Mesenchymal stem cell (in vitro differentiated cells and primary cell): ENCODE measurements at regions not wholly inside any gene's neighbourhood (a gene's known extent, or its start where the extent isn't known, plus 50 kb on each side); places are given as distances from the start of the nearest gene placed in this dataset.

ENCODE experiments used
- DNase-seq: peaks from one replicate; pipeline ENCODE4 v3.0.0-alpha.2; 2013
- H2AFZ ChIP-seq: one replicate; pipeline ENCODE4 v1.6.1; 2013; ENCODE audit warnings: low read depth, mild to moderate bottlenecking, control low read depth, inconsistent platforms, low read length, moderate library complexity
- H2AK5ac ChIP-seq: 2 replicates; pipeline ENCODE4 v1.6.1; 2013; ENCODE audit warnings: low read length, moderate library complexity, mild to moderate bottlenecking, inconsistent platforms; ENCODE audit not compliant: severe bottlenecking
- H2BK120ac ChIP-seq: one replicate; pipeline ENCODE4 v1.6.1; 2013; ENCODE audit warnings: low read depth, mild to moderate bottlenecking, inconsistent platforms, low read length, moderate library complexity
- H2BK12ac ChIP-seq, 2 experiments: one replicate each; pipeline ENCODE4 v1.6.1; 2013; ENCODE audit warnings: inconsistent platforms in 2 of 2, low read length in 2 of 2, mild to moderate bottlenecking in 2 of 2, moderate library complexity in 2 of 2, control low read depth in 1 of 2
- H2BK15ac ChIP-seq: one replicate; pipeline ENCODE4 v1.6.1; 2013; ENCODE audit warnings: mild to moderate bottlenecking, low read depth, inconsistent platforms; ENCODE audit not compliant: poor library complexity, severe bottlenecking
- H2BK5ac ChIP-seq: 2 replicates; pipeline ENCODE4 v1.6.1; 2013; ENCODE audit warnings: low read depth, mild to moderate bottlenecking, low read length, control low read depth, inconsistent platforms; ENCODE audit not compliant: poor library complexity, severe bottlenecking
- H3K14ac ChIP-seq, 2 experiments: one replicate each; pipeline ENCODE4 v1.6.1; 2013; ENCODE audit warnings: inconsistent platforms in 2 of 2, low read length in 2 of 2, control low read depth in 1 of 2, mild to moderate bottlenecking in 1 of 2, moderate library complexity in 1 of 2
- H3K18ac ChIP-seq, 2 experiments: one replicate each; pipeline ENCODE4 v1.6.1; 2013; ENCODE audit warnings: inconsistent platforms in 2 of 2, low read length in 2 of 2, control low read depth in 1 of 2, low read depth in 1 of 2, mild to moderate bottlenecking in 1 of 2
- H3K23ac ChIP-seq, 2 experiments: one replicate each; pipeline ENCODE4 v1.6.1; 2013; ENCODE audit warnings: inconsistent platforms in 2 of 2, low read length in 2 of 2, mild to moderate bottlenecking in 2 of 2, moderate library complexity in 2 of 2, control low read depth in 1 of 2
- H3K27ac ChIP-seq: 2 replicates; pipeline ENCODE4 v1.5.1; 2013; ENCODE audit warnings: mild to moderate bottlenecking, moderate library complexity, low read length, control low read depth, inconsistent platforms; ENCODE audit not compliant: poor library complexity, severe bottlenecking
- H3K27me3 ChIP-seq, 2 experiments: 2 replicates each; pipeline versions ENCODE4 v1.6.1 to v1.7.0; 2013; ENCODE audit warnings: low read length in 2 of 2, mild to moderate bottlenecking in 2 of 2, moderate library complexity in 2 of 2, control low read depth in 1 of 2, inconsistent platforms in 1 of 2; ENCODE audit not compliant: control insufficient read depth in 1 of 2, insufficient read depth in 1 of 2
- H3K36me3 ChIP-seq, 2 experiments: 2 replicates each; pipeline versions ENCODE4 v1.6.1 to v1.7.0; 2013; ENCODE audit warnings: low read length in 2 of 2, control low read depth in 1 of 2, inconsistent platforms in 1 of 2, low read depth in 1 of 2, mild to moderate bottlenecking in 1 of 2; ENCODE audit not compliant: insufficient read depth in 2 of 2, control insufficient read depth in 1 of 2
- H3K4ac ChIP-seq, 2 experiments: one replicate each; pipeline ENCODE4 v1.6.1; 2013; ENCODE audit warnings: inconsistent platforms in 2 of 2, low read length in 2 of 2, mild to moderate bottlenecking in 2 of 2, moderate library complexity in 2 of 2, control low read depth in 1 of 2, low read depth in 1 of 2
- H3K4me1 ChIP-seq: 2 replicates; pipeline ENCODE4 v1.6.1; 2013; ENCODE audit warnings: low read depth, low read length, control low read depth; ENCODE audit not compliant: control insufficient read depth, insufficient read depth
- H3K4me2 ChIP-seq: 2 replicates; pipeline ENCODE4 v1.6.1; 2013; ENCODE audit warnings: low read length, mild to moderate bottlenecking, inconsistent platforms; ENCODE audit not compliant: poor library complexity, severe bottlenecking
- H3K4me3 ChIP-seq, 2 experiments: 2 replicates each; pipeline versions ENCODE4 v1.5.1 to v1.7.0; 2013; ENCODE audit warnings: low read length in 2 of 2, mild to moderate bottlenecking in 2 of 2, control low read depth in 1 of 2, low read depth in 1 of 2; ENCODE audit not compliant: insufficient read depth in 1 of 2
- H3K79me1 ChIP-seq: replicated peaks from 2 replicates; pipeline ENCODE4 v1.6.1; 2013; ENCODE audit warnings: mild to moderate bottlenecking, control low read depth, low read length, inconsistent platforms; ENCODE audit not compliant: poor library complexity, severe bottlenecking
- H3K9ac ChIP-seq: 2 replicates; pipeline ENCODE4 v1.7.0; 2013; ENCODE audit warnings: mild to moderate bottlenecking, low read length, moderate library complexity
- H3K9me3 ChIP-seq: 2 replicates; pipeline ENCODE4 v1.7.0; 2013; ENCODE audit warnings: mild to moderate bottlenecking, low read length; ENCODE audit not compliant: control insufficient read depth
- H4K8ac ChIP-seq: one replicate; pipeline ENCODE4 v1.6.1; 2013; ENCODE audit warnings: inconsistent platforms, mild to moderate bottlenecking, low read length, moderate library complexity
- H4K91ac ChIP-seq: one replicate; pipeline ENCODE4 v1.6.1; 2013; ENCODE audit warnings: mild to moderate bottlenecking, low read length, inconsistent platforms
- WGBS: methylation state at CpG from one replicate; pipeline ENCODE4 v1.1.7; 2013; ENCODE audit warnings: mixed read lengths; 5-methylcytosine and 5-hydroxymethylcytosine counted together

DNA sequence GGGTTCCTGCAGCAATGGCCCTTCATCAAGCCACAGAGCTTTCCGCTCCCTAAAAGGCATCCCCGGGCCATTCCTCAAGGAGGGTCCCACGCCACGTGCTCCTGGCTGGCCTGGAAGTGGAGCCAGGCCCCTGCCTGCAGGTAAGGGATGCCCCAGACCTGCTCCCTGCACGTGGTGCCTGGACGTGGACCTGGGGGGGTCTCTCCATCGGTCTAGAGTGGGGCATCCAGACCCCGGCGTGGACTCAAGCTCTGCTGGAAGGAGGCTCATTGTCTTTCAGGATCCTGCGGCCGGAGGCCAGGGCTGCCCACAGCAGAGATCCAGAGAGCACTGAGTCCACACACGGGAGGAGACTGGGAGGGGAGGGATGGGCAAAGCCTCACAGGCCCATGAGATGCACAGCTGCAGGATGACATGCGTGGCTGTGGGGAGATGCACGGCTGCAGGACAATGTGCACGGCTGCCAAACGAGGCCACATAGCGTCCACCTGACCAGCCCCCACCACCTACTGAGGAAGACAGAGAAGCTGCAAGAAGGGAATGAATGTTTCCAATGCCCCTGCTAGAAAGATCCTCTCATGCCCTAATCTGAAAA is 236.7 kb downstream of the BRD1 start:
- no peak overlapping the region for H3K18ac ChIP-seq
- H2BK120ac ChIP-seq, result no peak overlapping the region
- no peaks in the 10 kb centered on the region for H3K36me3 ChIP-seq
- no peak overlapping the region for H2BK15ac ChIP-seq
- no peak overlapping the region for H2AK5ac ChIP-seq
- no peaks in the 10 kb centered on the region for H3K27me3 ChIP-seq
- H3K14ac ChIP-seq, result no peak overlapping the region
- H2AFZ ChIP-seq, result no peak overlapping the region
- no peak overlapping the region for H4K8ac ChIP-seq
- no peak overlapping the region for H3K4me3 ChIP-seq
- H3K27ac ChIP-seq, result no peak overlapping the region
- H3K4me1 ChIP-seq, result no peaks in the 10 kb centered on the region
- no peak overlapping the region for H2BK12ac ChIP-seq
- no peak overlapping the region for H3K4ac ChIP-seq
- H4K91ac ChIP-seq, result no peak overlapping the region
- 80% methylated on average over 16 of the region's 17 CpGs for WGBS
- H3K9me3 ChIP-seq, result peaks cover 20% of the 10 kb centered on the region
- no peak for DNase-seq
- H2BK5ac ChIP-seq, result no peak overlapping the region
- H3K23ac ChIP-seq, result no peak overlapping the region
- H3K4me2 ChIP-seq, result no peak overlapping the region
- H3K79me1 ChIP-seq, result no peaks in the 10 kb centered on the region
- H3K9ac ChIP-seq, result no peak overlapping the region

GRCh38 chr22:49590381-49590780 is 237.3 kb downstream of the BRD1 start:
- H3K4me1 ChIP-seq, result no peaks in the 10 kb centered on the region
- no peak overlapping the region for H3K9ac ChIP-seq
- H3K9me3 ChIP-seq, result peaks cover 17% of the 10 kb centered on the region
- 88% methylated on average over 17 of the region's 17 CpGs for WGBS
- H3K36me3 ChIP-seq, result no peaks in the 10 kb centered on the region
- no peak for DNase-seq
- no peak overlapping the region for H3K27ac ChIP-seq
- no peak overlapping the region for H4K91ac ChIP-seq
- H2BK120ac ChIP-seq, result no peak overlapping the region
- no peak overlapping the region for H4K8ac ChIP-seq
- H2AFZ ChIP-seq, result no peak overlapping the region
- no peak overlapping the region for H2BK15ac ChIP-seq
- no peak overlapping the region for H3K23ac ChIP-seq
- no peak overlapping the region for H2BK5ac ChIP-seq
- no peak overlapping the region for H3K4ac ChIP-seq
- H3K4me2 ChIP-seq, result no peak overlapping the region
- no peak overlapping the region for H2BK12ac ChIP-seq
- H3K79me1 ChIP-seq, result no peaks in the 10 kb centered on the region
- H3K14ac ChIP-seq, result no peak overlapping the region
- H3K4me3 ChIP-seq, result no peak overlapping the region
- H3K27me3 ChIP-seq, result no peaks in the 10 kb centered on the region
- no peak overlapping the region for H3K18ac ChIP-seq
- no peak overlapping the region for H2AK5ac ChIP-seq

DNA sequence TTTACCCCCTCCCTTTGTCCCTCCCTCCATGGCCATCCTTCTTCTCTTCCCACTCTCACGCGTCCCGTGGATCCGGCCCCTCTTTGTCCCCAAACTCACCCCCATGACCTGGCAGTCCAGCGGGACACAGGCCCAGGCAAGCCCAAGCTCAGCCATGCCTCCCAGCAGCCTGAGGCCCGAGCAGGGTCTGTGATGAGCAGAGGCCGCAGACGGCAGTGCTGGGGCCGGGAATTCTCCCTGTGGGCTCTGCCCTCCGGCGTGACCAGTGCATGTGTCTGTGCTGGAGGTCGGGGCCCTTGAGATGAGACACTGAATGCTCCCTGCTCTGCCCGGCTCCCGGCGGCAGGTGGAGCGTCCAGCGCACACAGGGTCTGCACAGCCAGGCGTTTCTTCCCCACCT is 237.9 kb downstream of the BRD1 start:
- Histone ChIP-seq H3K36me3 (no peaks in the 10 kb centered on the region), H3K9ac (no peak overlapping the region), H4K8ac (no peak overlapping the region), H3K4me2 (no peak overlapping the region), H3K23ac (no peak overlapping the region), H2BK12ac (no peak overlapping the region), H3K27ac (no peak overlapping the region), H3K27me3 (no peaks in the 10 kb centered on the region), H3K4me3 (no peak overlapping the region), H3K4me1 (no peaks in the 10 kb centered on the region), H3K79me1 (no peaks in the 10 kb centered on the region), H2BK15ac (no peak overlapping the region), H3K14ac (no peak overlapping the region), H2BK5ac (no peak overlapping the region), H4K91ac (no peak overlapping the region), H3K18ac (no peak overlapping the region), H2BK120ac (no peak overlapping the region), H3K4ac (no peak overlapping the region), H2AK5ac (no peak overlapping the region), H2AFZ (no peak overlapping the region), H3K9me3 (peaks cover 11% of the 10 kb centered on the region)
- 90% methylated on average over 18 of the region's 18 CpGs for WGBS
- DNase-seq, result no peak

DNA sequence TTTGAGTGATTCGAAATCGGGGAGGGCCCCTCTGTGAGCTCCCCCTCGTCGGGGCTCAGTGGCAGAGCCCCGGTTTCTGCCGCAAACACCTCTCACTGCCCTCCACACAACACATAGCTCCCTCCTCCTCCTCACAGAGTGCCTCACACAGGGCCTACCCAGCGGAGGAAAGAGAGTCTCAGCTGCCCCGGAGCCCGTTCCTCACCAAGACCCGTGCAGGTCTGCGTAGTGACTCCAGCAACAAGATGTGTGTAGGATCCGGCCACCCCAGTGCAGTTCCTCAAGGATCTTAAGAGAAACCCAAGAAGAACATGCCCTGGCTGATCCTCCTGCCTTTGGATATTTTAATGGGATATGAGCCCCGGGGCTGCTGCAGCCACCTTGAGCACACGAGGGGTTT is 238.4 kb downstream of the BRD1 start:
- H3K4ac ChIP-seq, result no peak overlapping the region
- no peaks in the 10 kb centered on the region for H3K79me1 ChIP-seq
- H3K4me2 ChIP-seq, result no peak overlapping the region
- no peak overlapping the region for H4K91ac ChIP-seq
- no peak overlapping the region for H2BK12ac ChIP-seq
- H3K27ac ChIP-seq, result no peak overlapping the region
- no peaks in the 10 kb centered on the region for H3K27me3 ChIP-seq
- no peak overlapping the region for H3K23ac ChIP-seq
- no peak overlapping the region for H3K4me3 ChIP-seq
- H4K8ac ChIP-seq, result no peak overlapping the region
- H3K9ac ChIP-seq, result no peak overlapping the region
- H2BK15ac ChIP-seq, result no peak overlapping the region
- WGBS, result 95% methylated on average over 14 of the region's 14 CpGs
- no peak overlapping the region for H2AFZ ChIP-seq
- H2AK5ac ChIP-seq, result no peak overlapping the region
- no peak overlapping the region for H2BK120ac ChIP-seq
- H3K4me1 ChIP-seq, result no peaks in the 10 kb centered on the region
- DNase-seq, result no peak
- H3K9me3 ChIP-seq, result peaks cover 8% of the 10 kb centered on the region
- no peaks in the 10 kb centered on the region for H3K36me3 ChIP-seq
- H3K14ac ChIP-seq, result no peak overlapping the region
- H2BK5ac ChIP-seq, result no peak overlapping the region
- H3K18ac ChIP-seq, result no peak overlapping the region
